Epithelial cell of prostate (primary cell): ENCODE measurements at regions not wholly inside any gene's neighbourhood (a gene's known extent, or its start where the extent isn't known, plus 50 kb on each side); places are given as distances from the start of the nearest gene placed in this dataset.

Experiments used
- DNase-seq: peaks from one replicate; pipeline ENCODE4 v3.0.0-alpha.2; 2011; ENCODE audit warnings: low read depth, low spot score
- H3K27ac ChIP-seq: fragments of 450-650 bp; 2 replicates; pipeline ENCODE4 v1.5.1; 2017; ENCODE audit warnings: mild to moderate bottlenecking

DNA sequence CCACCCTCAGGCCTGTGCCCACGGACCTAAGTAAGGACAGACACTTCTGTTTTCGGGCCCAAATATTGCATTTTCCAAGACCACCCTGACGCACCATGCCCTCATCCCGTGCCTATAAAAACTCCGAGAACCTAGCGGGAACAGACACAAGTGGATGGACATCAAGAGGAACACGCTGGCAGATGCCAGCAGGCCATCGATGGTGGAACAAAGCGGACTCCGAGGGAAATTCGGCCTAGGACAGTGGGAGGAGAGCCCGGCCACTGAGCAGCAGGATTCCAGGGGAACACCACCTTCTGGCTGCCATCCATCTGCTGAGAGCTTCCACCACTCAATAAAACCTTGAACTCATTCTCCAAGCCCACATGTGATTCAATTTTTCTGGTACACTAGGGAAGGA is 243.6 kb upstream of the ZWINT start:
- no peak for DNase-seq
- no peak overlapping the region for H3K27ac ChIP-seq

DNA sequence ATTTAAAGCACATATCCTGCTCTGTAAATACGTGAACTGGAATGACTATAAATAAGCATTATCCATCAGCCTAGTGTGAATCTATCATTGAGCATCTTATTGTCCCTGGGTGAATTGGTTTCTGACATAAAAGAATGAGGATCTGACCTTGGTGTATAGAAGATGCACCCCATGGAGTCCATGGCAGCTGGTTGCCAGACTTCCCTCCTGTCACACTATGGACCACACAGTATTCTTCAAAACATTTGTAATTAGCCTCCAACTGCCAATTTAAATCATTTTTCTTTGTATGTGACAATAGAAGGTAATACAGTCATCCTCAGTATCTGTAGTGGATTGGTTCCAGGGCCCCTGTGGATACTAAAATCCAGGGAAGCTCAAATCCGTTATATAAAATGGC is 238.1 kb upstream of the ZWINT start:
- DNase-seq = no peak
- H3K27ac ChIP-seq = no peak overlapping the region

DNA sequence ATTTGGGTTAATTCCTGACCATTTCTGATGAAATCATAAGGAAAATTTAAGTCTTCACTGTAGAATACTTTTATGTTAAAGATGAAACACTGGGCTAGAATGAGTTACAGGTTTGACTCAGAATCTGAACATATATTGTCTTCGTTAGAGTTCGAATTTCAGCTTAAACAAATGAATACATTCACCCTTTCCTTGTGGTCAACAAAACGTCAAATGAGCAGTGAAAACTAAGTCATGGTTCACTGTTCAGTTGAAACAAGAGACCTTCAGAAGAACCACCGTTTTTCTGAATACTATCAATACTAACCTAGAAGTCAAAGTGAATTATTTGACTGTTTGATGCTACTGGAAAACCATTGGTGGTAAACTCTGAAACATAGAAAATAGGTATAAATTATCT is 235.2 kb upstream of the ZWINT start:
- DNase-seq = no peak
- no peak overlapping the region for H3K27ac ChIP-seq

DNA sequence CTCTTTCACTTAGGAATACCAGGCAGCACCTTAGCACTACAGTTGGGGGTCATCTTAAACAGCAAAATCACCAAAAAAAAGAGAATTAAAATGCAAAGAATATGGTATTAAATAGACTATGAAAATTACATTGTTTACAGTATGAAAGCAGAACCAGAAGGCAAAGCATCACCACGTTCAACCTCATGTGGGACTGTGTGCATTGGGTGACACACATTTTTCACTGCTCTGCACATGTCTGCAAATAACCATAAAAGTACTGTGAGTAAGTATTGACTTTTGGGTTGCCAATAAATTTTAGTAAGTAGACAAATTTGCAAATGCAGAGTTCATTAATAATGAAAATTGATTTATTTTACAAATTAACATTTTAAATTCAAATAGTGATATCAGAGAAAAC is 232.1 kb upstream of the ZWINT start:
- DNase-seq = no peak
- H3K27ac ChIP-seq = no peak overlapping the region

DNA sequence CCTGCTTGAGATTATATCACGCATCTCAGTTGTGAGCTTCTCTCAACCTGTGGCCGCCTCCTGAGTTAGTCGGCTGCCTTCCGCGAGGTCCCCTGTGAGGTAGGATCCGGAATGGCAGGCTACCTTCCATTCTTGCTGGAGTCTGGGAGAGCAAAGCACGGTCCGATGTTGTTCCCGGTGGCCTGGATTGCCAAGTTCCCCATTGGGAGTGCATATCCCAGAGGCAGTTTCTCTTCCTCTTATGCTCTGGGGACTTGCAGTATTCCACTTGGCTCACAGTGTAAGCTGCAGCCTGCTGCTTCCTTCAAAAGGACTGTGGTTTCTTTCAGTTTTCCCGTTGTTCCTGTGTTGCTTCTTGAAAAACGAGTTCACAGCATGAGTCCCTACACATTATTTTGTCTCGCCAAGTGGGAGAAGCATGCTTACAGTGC is 225.4 kb upstream of the ZWINT start:
- no peak for DNase-seq

DNA sequence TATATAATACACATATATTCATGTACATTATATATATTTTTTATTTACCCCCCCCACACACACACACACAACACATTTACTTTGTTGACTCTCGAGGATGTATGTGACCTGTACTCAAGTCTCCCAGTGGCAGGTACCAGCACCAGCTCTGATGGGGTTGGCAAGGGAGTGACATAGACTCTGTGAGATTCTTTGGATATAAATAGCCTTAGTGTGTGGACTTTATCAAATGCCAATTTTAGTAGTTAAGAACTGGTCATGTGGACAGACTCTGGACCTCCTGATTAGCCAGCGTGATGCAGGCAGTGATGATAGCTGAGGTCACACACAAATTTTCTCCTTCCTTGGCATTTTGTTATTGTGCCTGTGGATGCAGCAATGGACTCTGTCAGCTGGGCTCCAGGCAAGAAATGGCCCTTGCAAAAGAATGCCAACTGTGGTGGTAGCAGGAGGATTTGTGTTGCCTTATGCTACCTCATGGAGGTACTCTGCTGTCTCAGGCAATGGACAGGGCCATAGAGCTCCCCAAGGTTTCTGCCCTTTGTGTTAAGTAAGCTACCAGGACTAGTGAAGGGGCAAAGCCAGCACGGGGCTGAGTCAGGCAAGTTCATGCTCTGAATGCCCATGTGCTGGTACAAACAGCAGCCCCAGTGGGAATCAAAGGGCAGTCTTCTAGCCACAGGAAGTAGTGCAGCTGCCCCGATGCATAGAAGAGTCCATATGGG is 224.6 kb upstream of the ZWINT start:
- DNase-seq = no peak
- H3K27ac ChIP-seq = no peak overlapping the region

More for the DNA sequence above, 225.4 kb upstream of the ZWINT start:
- no peak overlapping the region for H3K27ac ChIP-seq

DNA sequence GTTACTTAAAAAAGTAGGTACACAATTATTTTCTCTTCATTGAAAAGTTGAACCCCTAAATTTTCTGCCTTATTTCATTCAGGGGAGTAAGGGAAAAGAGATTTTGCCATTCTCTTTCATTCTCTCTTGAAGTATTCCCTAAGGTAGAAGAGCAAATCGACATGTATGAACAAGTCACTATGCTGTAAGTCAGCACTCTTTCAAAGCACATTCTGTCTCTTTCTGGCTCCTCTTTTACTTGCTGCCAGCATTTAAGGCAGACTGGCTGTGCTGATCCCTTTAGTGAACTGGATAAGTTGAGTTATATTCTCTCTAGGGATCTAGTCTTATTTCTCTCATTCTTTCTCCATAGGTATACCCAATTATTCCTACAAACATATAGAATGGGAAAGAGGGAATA is 222.3 kb upstream of the ZWINT start:
- H3K27ac ChIP-seq = peak overlapping the region; percentile 14
- no peak for DNase-seq

DNA sequence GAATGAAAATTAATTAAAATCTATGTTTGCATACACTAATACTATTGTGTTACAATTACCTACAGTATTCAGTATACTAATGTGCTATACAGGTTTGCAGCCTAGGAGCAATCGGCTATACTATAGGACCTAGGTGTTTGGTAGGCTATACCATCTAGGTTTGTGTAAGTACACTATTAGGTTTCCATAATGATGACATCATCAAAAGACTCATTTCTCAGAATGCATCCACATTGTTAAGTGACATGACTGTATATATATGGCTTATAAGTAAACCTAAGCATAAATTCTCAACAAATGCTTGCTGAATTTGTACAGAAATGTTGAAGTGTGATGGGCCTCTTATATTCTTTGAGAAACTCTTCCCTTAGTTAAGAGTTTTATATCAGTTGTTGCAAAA is 206.5 kb upstream of the ZWINT start:
- no peak for DNase-seq
- no peak overlapping the region for H3K27ac ChIP-seq

DNA sequence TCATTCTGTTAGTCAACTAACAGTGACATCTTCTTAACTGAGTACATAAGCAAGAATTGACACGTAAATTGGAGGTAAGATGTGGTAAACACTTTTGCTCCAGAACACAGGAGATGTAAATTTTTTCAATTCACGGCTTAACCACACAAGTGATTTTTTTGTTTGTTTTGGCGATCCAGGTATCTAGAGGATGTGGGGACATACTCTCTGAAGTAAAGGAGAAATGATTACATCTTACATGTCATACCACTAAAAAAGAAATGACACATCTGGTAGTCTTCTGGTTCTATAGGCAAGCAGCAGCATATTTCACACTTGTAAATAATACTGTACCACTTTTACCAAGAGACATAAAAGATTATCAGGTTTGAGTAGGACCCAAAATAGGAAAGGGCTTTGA is 200.3 kb upstream of the ZWINT start:
- no peak for DNase-seq
- H3K27ac ChIP-seq = no peak overlapping the region

DNA sequence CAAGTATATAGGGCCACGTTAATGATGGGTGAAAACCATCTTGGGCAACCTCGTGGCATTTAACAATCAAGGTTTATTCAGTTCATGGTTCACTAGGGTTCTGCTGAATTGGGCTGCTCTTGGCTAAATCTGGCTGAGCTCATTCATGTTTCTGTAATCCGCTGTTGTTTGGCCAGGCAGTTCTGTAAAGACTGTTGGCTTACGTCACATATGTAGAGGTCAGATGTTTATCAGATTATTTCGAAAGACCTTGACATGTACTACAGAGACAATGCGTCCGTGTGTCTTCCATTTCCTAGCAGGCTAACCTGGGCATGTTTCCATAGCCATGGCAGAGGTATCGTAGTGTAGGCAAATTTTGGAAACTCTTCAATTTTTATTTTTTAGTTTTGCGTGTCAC is 190.0 kb upstream of the ZWINT start:
- no peak overlapping the region for H3K27ac ChIP-seq
- DNase-seq = no peak

DNA sequence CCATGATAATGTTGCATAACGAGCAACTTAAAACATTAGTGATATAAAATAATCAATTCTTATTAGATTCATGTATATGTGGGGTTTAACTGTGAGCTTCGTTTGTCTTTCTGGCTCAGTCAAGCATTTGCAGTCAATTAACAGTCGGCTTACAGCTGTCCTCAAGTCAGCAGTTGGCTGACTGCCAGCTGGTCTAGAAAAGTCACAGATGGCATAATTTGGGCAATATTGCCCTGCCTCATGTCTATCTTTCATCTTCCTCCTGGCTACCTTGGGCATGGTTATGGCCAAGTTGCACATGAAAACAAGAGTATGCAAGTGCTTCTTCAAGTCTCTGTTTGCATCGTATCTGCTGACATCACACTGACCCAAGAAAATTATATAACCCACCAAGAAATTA is 186.1 kb upstream of the ZWINT start:
- no peak overlapping the region for H3K27ac ChIP-seq
- no peak for DNase-seq

DNA sequence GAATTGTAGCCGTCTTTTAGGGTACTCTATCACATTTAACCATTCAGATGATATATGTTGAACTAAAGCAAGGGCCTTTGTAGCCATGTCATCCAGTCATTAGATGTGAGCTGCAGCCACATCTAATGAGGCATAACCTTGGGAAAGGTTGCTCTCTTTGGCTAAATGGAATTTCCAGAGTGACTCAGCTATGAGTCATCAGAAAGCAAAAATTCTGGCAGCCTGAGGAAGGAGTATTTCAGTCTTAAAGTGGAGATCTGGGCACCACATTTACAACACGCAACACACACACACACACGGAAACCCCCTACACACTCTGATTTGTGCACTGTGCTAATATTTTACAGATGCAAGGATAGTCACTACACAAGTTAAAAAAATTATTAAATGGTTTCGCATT is 176.9 kb upstream of the ZWINT start:
- DNase-seq = peak; percentile 33
- no peak overlapping the region for H3K27ac ChIP-seq

DNA sequence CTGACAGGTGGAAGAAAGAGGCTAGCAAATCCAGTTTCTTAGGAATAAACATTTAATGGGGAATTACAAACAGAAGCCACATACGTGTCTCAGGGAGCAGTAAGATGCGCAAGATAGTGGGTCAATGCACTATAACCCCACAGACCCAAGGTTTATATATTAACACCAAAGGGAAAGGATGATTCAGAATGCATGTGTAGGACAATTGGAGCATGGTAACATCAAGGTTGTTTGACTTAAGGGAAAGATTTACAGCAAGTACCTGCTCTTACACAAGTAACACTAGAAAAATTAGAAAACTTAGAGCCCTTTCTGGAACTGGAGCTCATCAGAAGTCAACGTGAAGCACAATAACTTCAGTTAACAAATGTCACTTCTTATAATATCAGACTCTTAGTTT is 161.1 kb upstream of the ZWINT start:
- no peak overlapping the region for H3K27ac ChIP-seq
- DNase-seq = no peak

DNA sequence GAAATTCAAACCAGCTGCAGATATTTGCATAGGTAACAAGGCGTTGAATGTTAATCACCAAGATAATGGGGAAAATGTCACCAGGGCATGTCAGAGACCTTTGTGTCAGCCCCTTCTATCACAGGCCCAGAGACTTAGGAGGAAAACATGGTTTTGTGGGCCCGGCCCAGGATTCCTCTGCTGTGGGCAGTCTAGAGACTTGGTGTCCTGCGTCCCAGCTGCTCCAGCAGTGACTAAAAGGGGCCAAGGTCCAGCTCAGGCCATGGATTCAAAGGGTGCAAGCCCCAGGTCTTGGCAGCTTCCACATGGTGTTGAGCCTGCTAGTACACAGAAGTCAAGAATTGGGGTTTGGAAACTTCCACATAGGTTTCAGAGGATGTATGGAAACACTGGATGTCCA is 147.5 kb upstream of the ZWINT start:
- H3K27ac ChIP-seq = no peak overlapping the region
- no peak for DNase-seq

DNA sequence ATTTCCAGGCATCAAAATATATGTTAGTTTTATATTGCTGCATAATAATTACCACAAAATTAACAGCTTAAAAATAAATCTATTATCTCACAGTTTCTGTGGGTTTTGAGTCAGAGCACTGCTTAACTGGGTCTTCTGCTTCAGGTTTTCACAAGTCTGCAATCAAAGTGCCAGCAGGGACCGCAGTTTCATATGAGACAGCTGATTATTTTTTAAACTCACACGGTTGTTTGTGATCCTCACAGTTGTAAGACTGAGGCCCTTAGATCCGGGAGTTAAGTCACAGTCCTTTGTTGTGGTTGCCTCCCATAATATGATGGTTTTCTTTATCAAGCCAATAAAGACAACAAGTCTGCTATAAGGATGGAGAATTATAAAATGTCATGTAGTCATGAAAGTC is 146.0 kb upstream of the ZWINT start:
- DNase-seq = no peak

DNA sequence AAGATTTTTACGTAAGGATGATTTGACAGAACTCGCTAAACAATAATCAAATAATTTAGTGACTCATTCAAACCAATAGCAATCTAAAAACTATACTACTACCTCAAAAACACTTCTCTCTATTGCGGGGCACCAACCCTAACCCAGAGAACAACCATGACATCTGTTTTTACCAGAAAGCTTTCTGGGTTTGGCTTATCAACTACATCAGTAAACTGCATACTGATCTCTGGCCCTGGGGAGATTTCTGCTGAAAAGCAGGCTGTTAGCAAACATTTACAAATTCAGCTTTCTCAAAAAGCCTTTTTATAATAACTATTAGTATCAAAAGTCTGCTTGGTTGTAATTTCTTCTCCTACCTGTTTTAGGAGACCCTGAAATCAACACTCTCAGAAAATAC is 144.5 kb upstream of the ZWINT start:
- no peak overlapping the region for H3K27ac ChIP-seq

More for the DNA sequence above, 146.0 kb upstream of the ZWINT start:
- H3K27ac ChIP-seq = no peak overlapping the region

DNA sequence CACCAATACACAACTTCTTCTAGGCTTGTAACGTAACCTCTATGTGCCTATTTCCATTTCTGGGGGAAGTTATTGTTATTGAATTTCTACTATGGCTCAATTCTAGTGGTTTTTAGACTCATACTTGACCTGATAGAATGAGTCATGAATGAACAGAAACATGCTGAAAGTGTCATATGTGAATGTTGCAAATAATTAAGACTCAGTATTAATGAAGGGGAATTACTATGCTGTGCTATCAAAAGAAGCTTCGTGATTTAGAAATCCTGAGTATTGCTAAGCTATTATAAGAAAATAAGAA is 135.1 kb upstream of the ZWINT start:
- no peak overlapping the region for H3K27ac ChIP-seq
- DNase-seq = no peak

More for the DNA sequence above, 144.5 kb upstream of the ZWINT start:
- no peak for DNase-seq

DNA sequence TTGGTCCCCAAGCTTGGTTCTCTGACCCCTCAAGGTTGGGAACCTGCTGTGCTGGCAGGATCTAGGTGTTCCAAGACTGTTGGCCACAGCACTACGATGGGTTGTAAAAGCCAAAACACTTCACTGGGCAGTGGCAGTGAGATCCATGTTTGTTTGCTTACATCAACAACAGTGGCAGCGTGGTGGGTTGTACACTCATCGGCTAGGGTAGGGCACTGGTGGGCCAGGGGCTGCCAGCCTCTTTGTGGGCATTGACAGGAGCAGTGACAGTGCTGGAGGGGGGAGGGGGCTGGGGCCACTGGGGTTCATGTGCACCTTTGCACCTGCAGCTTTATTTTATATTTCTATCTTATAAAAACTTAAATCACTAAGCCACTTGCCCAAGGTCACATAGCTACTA is 126.7 kb upstream of the ZWINT start:
- H3K27ac ChIP-seq = no peak overlapping the region
- no peak for DNase-seq

DNA sequence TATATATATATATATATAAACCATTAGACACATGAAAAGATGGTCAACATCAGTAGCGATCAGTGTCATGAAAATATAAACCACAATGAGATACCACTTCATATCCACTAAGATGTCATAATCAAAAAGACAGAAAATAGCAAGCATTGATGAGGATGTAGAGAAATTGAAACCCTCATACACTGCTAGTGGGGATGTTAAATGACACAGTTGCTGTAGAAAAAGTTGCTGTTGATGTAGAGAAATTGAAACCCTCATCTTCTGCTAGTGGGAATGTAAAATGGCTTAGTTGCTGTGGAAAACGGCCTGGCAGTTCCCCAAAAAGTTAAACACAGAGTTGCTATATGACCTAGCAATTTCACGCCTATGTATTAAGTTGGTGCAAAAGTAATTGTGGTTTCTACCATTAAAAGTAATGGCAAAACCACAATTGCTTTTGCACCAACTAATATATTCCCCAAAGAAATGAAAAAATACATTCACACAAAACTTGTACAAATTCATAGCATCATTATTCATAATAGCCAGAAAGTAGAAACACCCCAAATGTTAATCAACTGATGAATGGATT is 120.5 kb upstream of the ZWINT start:
- H3K27ac ChIP-seq = no peak overlapping the region
- no peak for DNase-seq

DNA sequence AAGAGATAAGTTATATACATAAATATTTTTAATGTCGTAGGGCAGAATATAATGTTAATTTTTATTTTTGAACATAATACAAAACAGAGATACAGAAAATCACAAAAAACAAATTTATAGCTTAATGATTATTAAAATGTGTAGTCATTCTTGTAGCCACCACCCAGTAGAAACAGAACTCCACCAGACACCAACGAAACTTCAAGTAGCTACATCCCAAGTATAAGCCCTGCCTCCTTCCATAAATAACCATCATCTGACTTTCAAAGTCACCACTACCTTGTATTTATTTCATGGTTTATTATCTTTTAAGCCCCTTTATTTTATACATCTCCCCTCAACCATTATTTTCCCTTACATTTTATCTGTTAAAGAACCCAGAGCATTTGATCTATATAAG is 111.9 kb upstream of the ZWINT start:
- DNase-seq = no peak
- no peak overlapping the region for H3K27ac ChIP-seq

DNA sequence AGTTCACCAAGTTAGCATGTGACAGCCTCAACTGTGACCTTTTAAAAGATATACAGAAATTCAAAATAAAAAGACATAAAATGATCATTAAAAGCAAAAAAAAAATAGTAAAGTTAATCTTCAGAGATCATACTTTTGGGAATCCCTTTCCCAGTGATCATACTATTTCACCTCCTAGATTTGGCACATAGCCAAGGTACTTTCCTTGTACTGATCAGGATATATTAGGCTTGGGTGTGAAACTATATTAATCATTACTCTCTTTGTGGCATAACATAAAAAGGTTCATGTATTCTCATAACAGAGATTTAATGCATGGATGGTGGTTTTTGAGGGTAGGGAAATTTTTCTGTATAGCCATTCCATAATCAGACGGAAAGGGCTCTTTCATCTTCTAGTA is 109.6 kb upstream of the ZWINT start:
- DNase-seq = no peak

DNA sequence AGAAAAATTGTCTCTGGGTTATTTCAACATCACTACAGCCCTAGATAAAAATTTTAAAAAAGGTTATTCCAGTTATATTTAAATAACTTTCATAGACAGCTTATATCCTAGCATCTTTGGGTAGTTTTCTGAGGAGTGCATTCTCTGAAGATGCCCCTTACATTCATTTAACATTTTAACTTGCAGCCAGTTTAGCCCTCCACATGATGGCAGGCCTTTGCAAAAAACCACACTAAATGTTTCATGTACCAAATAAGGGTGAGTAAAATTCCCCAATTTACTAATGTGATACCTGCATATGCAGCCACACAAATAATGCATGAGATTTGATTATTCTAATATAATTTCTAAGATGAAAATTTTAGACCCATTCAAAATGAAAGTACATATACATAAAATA is 108.4 kb upstream of the ZWINT start:
- no peak overlapping the region for H3K27ac ChIP-seq
- no peak for DNase-seq

More for the DNA sequence above, 109.6 kb upstream of the ZWINT start:
- H3K27ac ChIP-seq = no peak overlapping the region
